Hematopoietic multipotent progenitor cell treated with erythropoietin and hydrocortisone succinate and interleukin-3 and kit ligand, for 15 days (in vitro differentiated cells): ENCODE measurements at regions not wholly inside any gene's neighbourhood (a gene's known extent, or its start where the extent isn't known, plus 50 kb on each side); places are given as distances from the start of the nearest gene placed in this dataset.
"Not testable (repeated sequence)": the region's sequence is repeated elsewhere in the genome, so short reads cannot be mapped to it uniquely, and the experiment has no call there.

Experiments
- DNase-seq: peaks from one replicate; pipeline ENCODE4 v3.0.0-alpha.2; 2015; ENCODE audit warnings: low spot score

- DNase-seq, result not testable (repeated sequence)
These were observed 61.3 kb downstream of the SYF2 start for GRCh38 chr1:25171013-25171412.

- DNase-seq, result no peak
These were observed 61.9 kb downstream of the SYF2 start for GRCh38 chr1:25170439-25170838.

GRCh38 chr1:25169610-25170009 is 62.7 kb downstream of the SYF2 start:
- DNase-seq, result no peak

DNA sequence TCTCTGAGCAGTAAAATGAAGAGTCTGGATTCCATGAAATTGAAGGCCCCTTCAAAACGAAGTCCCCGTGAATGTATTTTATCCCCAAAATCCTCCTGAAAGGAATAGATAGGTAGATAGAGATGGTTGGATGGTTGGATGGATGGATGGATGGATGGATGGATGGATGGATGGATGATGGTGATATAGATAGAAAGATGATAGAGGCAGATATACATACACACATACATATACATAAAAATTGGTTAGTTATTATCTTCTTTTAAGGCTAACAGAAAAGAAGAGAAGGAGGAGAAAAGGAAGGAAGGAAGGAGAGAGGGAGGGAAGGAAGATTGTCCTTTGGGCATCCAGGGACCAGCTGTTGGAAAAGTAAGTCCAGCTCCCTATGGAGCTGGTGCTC is 63.1 kb downstream of the SYF2 start:
- DNase-seq, result no peak

DNA sequence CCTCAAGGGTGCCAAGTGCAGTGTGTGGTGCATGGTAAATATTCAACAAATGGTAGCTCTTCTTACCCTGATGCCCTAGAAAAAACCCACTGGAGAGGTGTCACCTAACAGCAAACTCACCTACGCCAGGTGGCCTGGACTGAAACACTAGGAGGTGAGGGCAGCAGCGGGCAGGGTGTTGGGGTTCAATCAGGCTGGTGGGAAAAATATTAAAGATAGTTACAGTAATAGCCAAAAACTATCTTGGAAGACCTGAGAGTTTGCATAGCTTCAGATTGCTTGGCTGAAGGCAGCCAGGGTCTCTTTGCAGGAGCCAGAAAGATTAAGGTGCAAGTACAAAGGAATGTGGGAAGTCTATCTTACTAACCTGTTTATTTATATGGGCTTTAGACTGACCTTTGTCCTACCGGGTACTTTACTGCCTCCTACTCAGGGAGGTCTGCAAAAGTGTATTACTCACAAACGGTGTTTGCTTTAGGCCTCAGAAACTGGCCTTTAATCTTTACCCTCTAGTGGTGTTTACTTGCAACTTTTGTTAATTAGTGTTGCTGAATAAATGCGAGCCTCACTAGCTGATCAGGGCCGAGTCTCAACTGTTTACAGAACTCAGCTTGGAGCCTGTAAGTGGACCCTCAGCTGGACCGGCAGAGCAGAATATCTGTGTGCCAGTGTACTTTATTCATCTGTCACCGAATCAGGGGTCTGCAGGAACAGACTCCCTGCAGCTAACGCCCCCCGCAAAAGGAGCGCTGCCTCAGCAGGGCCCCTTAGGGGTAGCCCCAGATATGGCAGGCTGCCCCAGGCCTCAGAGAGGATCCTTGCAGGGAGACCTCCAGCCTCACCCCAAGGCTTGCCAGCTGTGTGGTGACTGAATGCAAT is 63.9 kb downstream of the SYF2 start:
- no peak for DNase-seq

- no peak for DNase-seq
These were observed 64.8 kb downstream of the SYF2 start for GRCh38 chr1:25167269-25168192.

GRCh38 chr1:25166847-25167246 is 65.5 kb downstream of the SYF2 start:
- DNase-seq, result no peak

GRCh38 chr1:25163986-25164385 is 68.3 kb downstream of the SYF2 start:
- no peak for DNase-seq

DNA sequence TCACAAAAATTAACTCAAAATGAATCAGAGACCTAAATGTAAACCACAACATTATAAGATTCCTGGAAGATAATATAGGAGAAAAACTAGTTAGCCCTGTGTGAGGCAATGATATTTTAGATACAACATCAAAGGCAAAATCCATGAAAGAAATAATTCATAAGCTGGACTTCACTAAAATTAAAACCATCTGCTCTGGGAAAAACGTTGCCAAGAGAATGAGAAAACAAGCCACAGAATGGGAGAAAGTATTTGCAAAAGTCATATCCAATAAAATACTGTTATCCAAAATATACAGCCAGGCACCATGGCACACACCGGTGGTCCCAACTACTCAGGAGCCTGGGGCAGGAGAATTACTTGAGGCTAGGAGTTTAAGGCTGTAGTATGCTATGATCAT is 70.3 kb downstream of the SYF2 start:
- no peak for DNase-seq

DNA sequence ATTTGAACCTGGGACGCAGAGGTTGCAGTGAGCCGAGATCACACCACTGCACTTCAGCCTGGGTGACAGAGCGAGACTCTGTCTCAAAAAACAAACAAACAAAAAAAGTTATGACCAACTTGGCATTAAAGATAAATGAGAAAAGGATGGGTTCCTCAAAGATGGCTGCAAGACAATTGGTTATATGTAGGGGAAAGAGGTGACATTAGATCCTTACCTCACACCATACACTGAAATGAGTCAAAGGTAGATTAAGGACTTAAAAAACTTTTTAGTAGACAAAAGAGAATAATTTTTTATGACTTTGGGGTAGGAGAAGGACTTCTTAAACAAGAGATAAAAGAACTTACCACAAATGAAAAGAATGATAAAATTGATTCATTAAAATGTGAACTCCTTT is 74.5 kb downstream of the SYF2 start:
- no peak for DNase-seq

- DNase-seq, result no peak
These were observed 81.3 kb downstream of the SYF2 start for GRCh38 chr1:25150985-25151495.

DNA sequence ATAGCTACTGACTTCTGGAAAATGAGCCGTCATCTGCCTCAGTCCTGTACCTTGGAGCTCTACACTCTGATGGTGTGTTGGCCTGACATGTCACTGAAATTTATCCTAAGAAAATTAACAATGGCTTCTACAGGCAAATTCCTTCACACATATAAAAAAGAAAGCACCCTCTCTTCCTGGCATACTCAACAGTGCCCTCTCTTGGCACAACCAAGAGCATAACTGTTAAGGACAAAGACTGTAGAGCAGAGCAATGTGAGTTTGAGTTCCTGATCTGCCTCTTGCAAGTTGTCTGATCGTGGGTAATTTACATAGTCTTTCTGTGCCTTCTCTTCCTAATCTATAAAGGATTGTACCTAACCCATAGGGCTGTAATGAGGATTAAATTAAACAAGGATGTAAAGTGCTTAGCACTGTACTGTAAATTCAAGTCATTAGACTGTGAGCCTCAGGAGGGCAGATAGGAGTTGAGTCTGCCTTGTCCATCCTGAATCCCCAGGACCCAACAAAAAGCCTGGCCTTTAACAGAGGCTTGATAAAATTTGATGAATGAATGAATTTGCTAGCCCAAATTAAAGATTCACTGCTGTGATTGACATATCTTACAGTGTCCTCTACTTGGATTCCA is 83.5 kb downstream of the SYF2 start:
- DNase-seq, result no peak

- no peak for DNase-seq
These were observed 85.8 kb downstream of the SYF2 start for GRCh38 chr1:25146451-25146855.

- DNase-seq, result no peak
These were observed 86.4 kb downstream of the SYF2 start for GRCh38 chr1:25145775-25146393.

DNA sequence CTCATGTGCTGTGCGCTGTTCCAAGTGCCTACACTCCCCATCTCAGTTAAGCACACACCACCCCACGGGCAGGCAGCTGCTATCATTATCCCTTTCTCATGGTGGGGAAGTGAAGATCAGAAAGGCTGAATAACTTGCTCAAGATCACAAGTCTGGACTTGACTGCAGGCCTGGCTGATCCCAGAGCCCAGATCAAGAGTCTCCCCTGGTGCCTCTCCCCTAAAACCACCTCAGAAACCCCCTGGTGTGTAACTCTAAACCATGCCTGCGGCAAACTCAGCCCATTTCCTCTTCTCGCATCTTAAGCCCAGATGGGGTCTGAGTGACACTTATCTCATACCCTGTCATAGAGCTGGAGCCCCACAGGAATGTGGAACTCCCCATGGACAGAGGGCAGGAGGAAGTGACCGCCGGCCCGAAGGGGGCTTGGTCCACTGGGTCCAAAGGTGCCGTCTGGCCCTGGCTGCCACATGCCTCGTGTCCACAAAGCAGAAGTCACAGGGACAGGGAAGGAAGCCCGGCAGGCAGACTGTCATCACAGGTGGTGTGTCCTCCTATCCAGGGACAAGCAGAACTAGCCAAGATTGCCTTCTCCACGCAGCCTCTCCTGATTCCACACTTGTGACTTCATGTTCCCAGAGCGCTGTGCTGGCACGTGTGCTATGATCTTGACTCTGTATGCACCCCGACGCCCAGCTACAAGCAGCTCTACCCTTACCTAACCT is 92.1 kb downstream of the SYF2 start:
- no peak for DNase-seq

GRCh38 chr1:25137521-25138395 is 94.5 kb downstream of the SYF2 start:
- DNase-seq, result no peak

DNA sequence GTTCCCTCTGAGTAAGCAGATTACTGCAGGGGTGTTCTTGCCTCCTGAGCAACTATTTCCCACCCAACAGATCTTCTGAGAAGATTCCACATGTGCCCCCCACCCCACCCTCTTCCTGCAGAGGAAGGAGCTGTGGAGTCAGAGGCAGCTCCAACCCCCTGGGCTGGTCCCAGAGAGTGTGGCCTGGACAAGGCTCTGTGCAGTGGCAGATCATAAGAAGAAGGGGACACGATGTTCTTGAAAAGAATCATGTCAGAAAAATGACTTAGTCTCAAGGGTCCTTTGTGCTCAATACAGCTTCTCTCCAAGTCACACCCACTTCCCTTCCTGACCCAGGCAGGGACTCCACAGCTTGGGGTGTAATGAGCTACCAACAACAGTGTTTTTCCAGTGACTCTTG is 95.2 kb downstream of the SYF2 start:
- no peak for DNase-seq

DNA sequence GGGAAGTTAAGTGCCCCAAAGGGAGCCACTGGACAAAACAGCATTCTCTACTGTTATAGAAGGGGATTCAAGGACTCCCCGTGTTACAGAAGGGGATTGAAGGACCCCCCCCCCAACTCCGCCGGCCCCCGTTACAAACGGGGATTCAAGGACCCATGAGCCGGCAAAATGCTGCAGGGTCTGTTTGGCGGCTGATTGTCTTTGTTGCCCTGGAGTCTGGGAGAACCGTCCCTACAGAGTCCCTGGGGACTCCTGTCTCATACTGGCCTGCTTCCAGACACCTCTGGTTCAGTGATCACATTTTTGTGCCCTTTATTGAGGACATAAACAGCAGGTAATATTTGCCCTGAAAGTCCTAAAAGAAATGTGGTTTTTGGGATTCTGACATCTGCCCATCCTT is 96.4 kb downstream of the SYF2 start:
- no peak for DNase-seq

DNA sequence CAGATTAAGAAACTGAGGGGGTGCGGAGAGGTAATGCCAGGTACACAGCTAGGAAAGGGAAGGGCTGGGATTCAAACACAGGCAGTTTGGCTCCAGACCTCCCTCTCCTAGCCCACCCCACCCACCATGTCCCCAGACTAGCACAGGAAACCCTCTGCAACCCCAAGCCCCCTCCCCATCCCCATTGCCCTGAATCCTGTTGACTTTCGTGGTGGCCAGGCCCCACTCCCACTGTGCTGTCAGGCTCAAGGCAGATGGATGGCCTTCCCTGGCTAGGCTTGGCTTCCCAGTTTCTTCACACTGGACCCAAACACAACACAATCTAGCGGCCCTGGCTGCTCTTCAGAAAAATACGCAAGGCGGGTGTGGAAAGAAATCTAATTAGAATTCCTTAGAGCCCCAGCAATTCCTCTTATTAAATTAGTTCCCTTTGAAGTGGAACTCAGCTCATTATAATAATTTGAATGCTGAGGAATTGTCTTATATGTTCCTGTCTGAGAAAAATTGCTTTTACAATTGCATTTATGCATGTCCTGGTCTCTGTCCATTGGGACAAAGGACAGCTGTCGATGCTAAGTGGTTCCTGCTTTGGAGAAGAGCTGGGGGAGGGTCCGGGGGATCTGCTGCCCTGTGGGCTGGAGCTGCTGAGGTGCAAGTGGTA is 97.4 kb downstream of the SYF2 start:
- DNase-seq, result no peak

- DNase-seq, result no peak
These were observed 98.0 kb downstream of the SYF2 start for GRCh38 chr1:25134307-25134706.
